Stimulated activated CD4-positive, alpha-beta T cell treated with anti-CD3 and anti-CD28 coated beads, Interleukin-12 subunit alpha, Interleukin-12 subunit beta, amount 100 ng/mL, for 48 hours (primary cell): ENCODE measurements at regions not wholly inside any gene's neighbourhood (a gene's known extent, or its start where the extent isn't known, plus 50 kb on each side); places are given as distances from the start of the nearest gene placed in this dataset.

Source experiments
- DNase-seq, 3 donors: peaks; one replicate each; pipeline ENCODE4 v3.0.0-alpha.2; 2020; ENCODE audit warnings: low read depth in 2 of 3, low spot score in 1 of 3

- no peak for DNase-seq
These were observed 217.5 kb upstream of the RIOK2 start for GRCh38 chr5:97400537-97400936.

- DNase-seq = no peak
These were observed 222.9 kb upstream of the RIOK2 start for GRCh38 chr5:97405941-97406340.

GRCh38 chr5:97406946-97407676, 224.1 kb upstream of the RIOK2 start:
- DNase-seq = no peak

- no peak for DNase-seq
These were observed 225.3 kb upstream of the RIOK2 start for GRCh38 chr5:97408331-97408730.

- DNase-seq = no peak
These were observed 229.9 kb upstream of the RIOK2 start for GRCh38 chr5:97412959-97413358.

GRCh38 chr5:97417986-97418385, 234.9 kb upstream of the RIOK2 start:
- no peak for DNase-seq

GRCh38 chr5:97418462-97418861, 235.4 kb upstream of the RIOK2 start:
- DNase-seq = no peak

- no peak for DNase-seq
These were observed 237.6 kb upstream of the RIOK2 start for GRCh38 chr5:97420646-97421045.

GRCh38 chr5:97422678-97423077, 239.6 kb upstream of the RIOK2 start:
- no peak for DNase-seq

GRCh38 chr5:97425511-97425910, 242.5 kb upstream of the RIOK2 start:
- DNase-seq = no peak

- DNase-seq = no peak
These were observed 244.2 kb upstream of the RIOK2 start for GRCh38 chr5:97427235-97427634.

- DNase-seq = no peak
These were observed 251.0 kb upstream of the RIOK2 start for GRCh38 chr5:97434021-97434420.

GRCh38 chr5:97436405-97436804, 253.4 kb upstream of the RIOK2 start:
- DNase-seq = no peak

- no peak for DNase-seq
These were observed 260.7 kb upstream of the RIOK2 start for GRCh38 chr5:97443740-97444139.

- no peak for DNase-seq
These were observed 266.1 kb upstream of the RIOK2 start for GRCh38 chr5:97449172-97449571.

GRCh38 chr5:97452646-97453045, 269.6 kb upstream of the RIOK2 start:
- no peak for DNase-seq

GRCh38 chr5:97453263-97453662, 270.2 kb upstream of the RIOK2 start:
- DNase-seq = no peak

- DNase-seq = no peak
These were observed 271.0 kb upstream of the RIOK2 start for GRCh38 chr5:97454015-97454414.

- no peak for DNase-seq
These were observed 272.9 kb upstream of the RIOK2 start for GRCh38 chr5:97455996-97456395.

- DNase-seq = no peak
These were observed 275.8 kb upstream of the RIOK2 start for GRCh38 chr5:97458851-97459250.

GRCh38 chr5:97471951-97472350, 288.9 kb upstream of the RIOK2 start:
- no peak for DNase-seq

GRCh38 chr5:97475847-97476246, 292.8 kb upstream of the RIOK2 start:
- no peak for DNase-seq

GRCh38 chr5:97476852-97477534, 293.9 kb upstream of the RIOK2 start:
- DNase-seq = no peak
